HepG2 (cell line): ENCODE measurements at regions not wholly inside any gene's neighbourhood (a gene's known extent, or its start where the extent isn't known, plus 50 kb on each side); places are given as distances from the start of the nearest gene placed in this dataset.

Source experiments
- CCDC6 ChIP-seq: sonication (generic); formaldehyde crosslinking; IDR thresholded peaks from 2 replicates; pipeline ENCODE4 v1.8.1; 2022; ENCODE audit warnings: mild to moderate bottlenecking, missing genetic modification reagents, moderate library complexity
- MTA3 ChIP-seq: sonication (generic); formaldehyde crosslinking; IDR thresholded peaks from 2 replicates; pipeline ENCODE4 v1.4.0; 2020; ENCODE audit warnings: missing genetic modification reagents
- SMC3 ChIP-seq: IDR thresholded peaks from 2 replicates; pipeline ENCODE4 v1.6.1; 2011; ENCODE audit warnings: low read length, improper control_type of control experiment
- ZFP36 ChIP-seq: fragments of 150-350 bp; IDR thresholded peaks from 2 replicates; pipeline ENCODE4 v1.6.1; 2018; ENCODE audit warnings: borderline replicate concordance, low read length, low read depth; ENCODE audit not compliant: partially characterized antibody
- ZFP62 ChIP-seq: sonication (generic); formaldehyde crosslinking; IDR thresholded peaks from 2 replicates; pipeline ENCODE4 v1.4.0; 2020; ENCODE audit warnings: missing genetic modification reagents
- ZNF274 ChIP-seq: sonication (generic); formaldehyde crosslinking; IDR thresholded peaks from 2 replicates; pipeline ENCODE4 v1.5.1; 2020; ENCODE audit warnings: mild to moderate bottlenecking, missing genetic modification reagents

DNA sequence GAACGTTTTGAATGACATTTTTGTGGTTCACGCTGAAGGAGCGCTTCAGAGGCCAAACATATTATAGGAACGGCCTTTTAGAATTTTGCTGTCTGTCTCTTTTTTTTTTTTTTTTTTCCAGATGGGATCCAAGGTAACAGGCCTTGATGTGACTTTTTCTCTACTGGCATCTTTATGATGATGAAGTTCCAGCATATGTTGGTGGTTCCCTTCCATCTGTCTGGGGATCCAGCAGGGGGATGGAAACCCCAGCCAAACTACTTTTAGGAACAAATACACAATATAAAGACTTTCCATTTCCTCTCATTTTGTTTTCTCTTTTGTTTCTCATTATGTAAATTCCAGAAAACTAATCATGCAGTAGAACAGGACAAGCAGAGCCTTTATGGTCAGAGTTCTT, 239.3 kb upstream of the PRICKLE1 start:
- TF ChIP-seq SMC3 (no peak), MTA3 (no peak), ZFP62 (CRISPR knock-in tag) (no peak), CCDC6 (CRISPR knock-in tag) (no peak), ZNF274 (CRISPR knock-in tag) (no peak), ZFP36 (no peak)
